GM23248 (cell line): ENCODE measurements at regions not wholly inside any gene's neighbourhood (a gene's known extent, or its start where the extent isn't known, plus 50 kb on each side); places are given as distances from the start of the nearest gene placed in this dataset.
"Not testable (repeated sequence)": the region's sequence is repeated elsewhere in the genome, so short reads cannot be mapped to it uniquely, and the experiment has no call there.

Source experiments
- DNase-seq: peaks from one replicate; pipeline ENCODE4 v3.0.0-alpha.2; 2015
- H2AFZ ChIP-seq: fragments of 200-600 bp; sonication (generic); 2 replicates; pipeline ENCODE4 v1.6.1; 2016; ENCODE audit warnings: antibody characterized with exemption
- H3F3A ChIP-seq: fragments of 200-600 bp; sonication (generic); 2 replicates; pipeline ENCODE4 v1.6.1; 2016; ENCODE audit warnings: mild to moderate bottlenecking, antibody characterized with exemption, mixed run types; ENCODE audit not compliant: insufficient read depth
- H3K27ac ChIP-seq: fragments of 200-600 bp; sonication (generic); 2 replicates; pipeline ENCODE4 v1.5.1; 2016; ENCODE audit warnings: mild to moderate bottlenecking
- H3K27me3 ChIP-seq: fragments of 200-600 bp; sonication (generic); replicated peaks from 2 replicates; pipeline ENCODE4 v1.6.1; 2016; ENCODE audit warnings: mild to moderate bottlenecking; ENCODE audit not compliant: insufficient read depth
- H3K36me3 ChIP-seq: fragments of 200-600 bp; sonication (generic); 2 replicates; pipeline ENCODE4 v1.6.1; 2016; ENCODE audit warnings: low read depth, mild to moderate bottlenecking
- H3K4me1 ChIP-seq: fragments of 200-600 bp; sonication (generic); 2 replicates; pipeline ENCODE4 v1.6.1; 2016; ENCODE audit warnings: mild to moderate bottlenecking; ENCODE audit not compliant: insufficient read depth
- H3K4me2 ChIP-seq: fragments of 200-600 bp; sonication (generic); one replicate; pipeline ENCODE4 v1.6.1; 2016; ENCODE audit warnings: mild to moderate bottlenecking; ENCODE audit not compliant: unreplicated experiment
- H3K4me3 ChIP-seq: fragments of 200-600 bp; sonication (generic); 2 replicates; pipeline ENCODE4 v1.5.1; 2016; ENCODE audit warnings: mild to moderate bottlenecking
- H3K79me2 ChIP-seq: fragments of 200-600 bp; sonication (generic); 2 replicates; pipeline ENCODE4 v1.6.1; 2016; ENCODE audit warnings: mild to moderate bottlenecking; ENCODE audit not compliant: insufficient read depth
- H3K9ac ChIP-seq: fragments of 200-600 bp; sonication (generic); 2 replicates; pipeline ENCODE4 v1.6.1; 2016; ENCODE audit warnings: mild to moderate bottlenecking
- H3K9me2 ChIP-seq: fragments of 200-600 bp; sonication (generic); 2 replicates; pipeline ENCODE4 v1.6.1; 2016; ENCODE audit warnings: mixed run types, mild to moderate bottlenecking, moderate library complexity; ENCODE audit not compliant: insufficient read depth
- H3K9me3 ChIP-seq: fragments of 200-600 bp; sonication (generic); one replicate; pipeline ENCODE4 v1.6.1; 2017; ENCODE audit warnings: low read depth
- H4K20me1 ChIP-seq: fragments of 200-600 bp; sonication (generic); 2 replicates; pipeline ENCODE4 v1.6.0; 2016; ENCODE audit not compliant: insufficient read depth
- EZH2 ChIP-seq: fragments of 200-600 bp; sonication (generic); IDR thresholded peaks from 2 replicates; pipeline ENCODE4 v1.6.1; 2018; ENCODE audit warnings: antibody characterized with exemption, mild to moderate bottlenecking; ENCODE audit not compliant: insufficient read depth, poor library complexity, severe bottlenecking
- EZH2phosphoT487 ChIP-seq: fragments of 200-600 bp; sonication (generic); IDR thresholded peaks from 2 replicates; pipeline ENCODE4 v1.6.1; 2018; ENCODE audit warnings: antibody characterized with exemption, moderate library complexity, mild to moderate bottlenecking, low read depth; ENCODE audit not compliant: insufficient read depth
- WGBS, 2 experiments: methylation state at CpG; one replicate each; pipeline ENCODE4 v1.1.6; 2015 to 2017; ENCODE audit warnings: low lambda C conversion rate in 2 of 2, low coverage in 1 of 2; ENCODE audit errors: missing lambda C conversion rate in 2 of 2; 5-methylcytosine and 5-hydroxymethylcytosine counted together
- in situ Hi-C: fragments of 300-500 bp; cut with MboI; formaldehyde crosslinking; loops from 2 replicates; pipeline ENCODE4 v1.15.0; 2020

DNA sequence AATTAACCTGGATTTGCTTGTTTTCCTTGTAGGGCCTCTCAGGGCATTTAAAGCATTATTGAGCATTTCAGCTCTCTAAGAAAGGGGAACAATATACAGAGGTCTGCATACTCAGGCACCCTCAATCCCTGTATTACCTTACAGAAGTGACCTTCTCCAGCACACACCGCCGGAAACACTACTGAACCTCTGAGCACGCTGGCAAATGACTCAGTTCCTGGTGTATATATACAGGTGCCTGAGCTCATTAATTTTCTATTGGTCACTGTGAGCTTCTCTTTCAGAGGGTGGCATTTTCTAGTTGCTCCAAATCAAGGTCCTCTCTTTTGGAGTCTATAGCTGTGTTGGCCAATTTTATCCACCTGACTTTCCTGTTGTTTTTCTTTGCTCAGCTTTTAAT lies 85.2 kb upstream of the COPS8 start:
- no peaks in the 10 kb centered on the region for H3K79me2 ChIP-seq
- no peaks in the 10 kb centered on the region for H3K9me2 ChIP-seq
- no peaks in the 10 kb centered on the region for H3F3A ChIP-seq
- H3K36me3 ChIP-seq = no peaks in the 10 kb centered on the region
- in situ Hi-C loops = no loop called here
- DNase-seq = no peak
- H2AFZ ChIP-seq = no peak overlapping the region
- H3K27ac ChIP-seq = no peak overlapping the region
- no peak overlapping the region for H3K4me2 ChIP-seq
- 91 to 95% methylated on average over 3 of the region's 3 CpGs for WGBS, 2 experiments
- no peak overlapping the region for H3K9ac ChIP-seq
- H3K27me3 ChIP-seq = peaks cover 5% of the 10 kb centered on the region; the same call in 1 of the 2 replicates
- TF ChIP-seq EZH2 (no peak), EZH2phosphoT487 (no peak)
- H4K20me1 ChIP-seq = no peaks in the 10 kb centered on the region
- peaks cover 16% of the 10 kb centered on the region for H3K4me1 ChIP-seq
- no peak overlapping the region for H3K4me3 ChIP-seq
- no peaks in the 10 kb centered on the region for H3K9me3 ChIP-seq

DNA sequence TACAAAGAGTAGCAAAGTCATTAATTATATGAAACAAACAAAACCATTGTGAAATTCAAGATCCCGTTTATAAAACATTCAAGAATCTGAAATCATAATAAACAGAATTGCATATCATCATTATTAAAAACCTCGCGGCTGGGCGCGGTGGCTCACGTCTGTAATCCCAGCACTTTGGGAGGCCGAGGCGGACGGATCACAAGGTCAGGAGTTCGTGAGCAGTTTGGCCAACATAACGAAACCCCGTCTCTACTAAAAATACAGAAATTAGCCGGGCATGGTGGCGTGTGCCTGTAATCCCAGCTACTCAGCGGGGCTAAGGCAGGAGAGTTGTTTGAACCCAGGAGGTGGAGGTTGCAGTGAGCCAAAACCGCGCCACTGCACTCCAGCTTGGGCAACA lies 80.3 kb upstream of the COPS8 start:
- H4K20me1 ChIP-seq, H3K4me3 ChIP-seq, H3K4me2 ChIP-seq, H3K36me3 ChIP-seq, H3F3A ChIP-seq, H3K27me3 ChIP-seq, in situ Hi-C loops, H3K9ac ChIP-seq, DNase-seq, H3K27ac ChIP-seq, H3K9me2 ChIP-seq, H3K4me1 ChIP-seq, H3K79me2 ChIP-seq, H3K9me3 ChIP-seq, H2AFZ ChIP-seq: not testable (repeated sequence)
- 94% methylated on average over 17 of the region's 17 CpGs for WGBS, 2 experiments

DNA sequence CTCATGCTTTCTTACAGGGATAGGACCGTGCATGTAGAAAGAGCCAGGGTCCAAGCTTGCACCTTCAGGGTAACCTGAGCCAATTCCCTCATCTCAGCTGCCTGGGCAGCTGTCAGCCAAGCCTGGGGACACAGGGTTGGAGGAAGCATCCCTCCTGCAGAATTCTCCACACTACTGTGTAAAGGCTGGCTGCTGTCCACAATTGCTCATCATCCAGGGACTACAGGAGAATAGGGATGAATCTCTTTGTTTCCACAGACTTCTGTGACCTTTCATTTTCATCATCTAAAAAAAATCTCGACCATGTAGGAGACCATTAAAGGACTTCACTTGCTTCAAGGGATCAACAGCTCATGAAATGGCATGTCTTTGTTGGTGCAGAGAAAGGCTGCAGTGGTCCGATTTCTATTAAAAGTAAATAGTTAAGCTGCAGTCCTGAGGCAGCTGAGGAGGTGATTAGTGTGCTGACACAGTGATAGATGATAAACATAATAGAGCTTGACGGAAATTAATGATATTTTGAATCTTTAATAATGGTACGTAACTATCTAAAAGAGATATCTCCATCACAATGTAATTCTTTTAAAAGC lies 74.4 kb upstream of the COPS8 start:
- Histone ChIP-seq H3K9me2 (no peaks in the 10 kb centered on the region), H3F3A (no peaks in the 10 kb centered on the region), H3K4me3 (no peak overlapping the region), H2AFZ (no peak overlapping the region), H3K4me2 (no peak overlapping the region), H3K27me3 (no peaks in the 10 kb centered on the region; the same call in 1 of the 2 replicates), H4K20me1 (no peaks in the 10 kb centered on the region), H3K27ac (no peak overlapping the region), H3K9me3 (no peaks in the 10 kb centered on the region), H3K36me3 (no peaks in the 10 kb centered on the region), H3K4me1 (no peaks in the 10 kb centered on the region), H3K79me2 (no peaks in the 10 kb centered on the region), H3K9ac (no peak overlapping the region)
- 76 to 78% methylated on average over 5 of the region's 5 CpGs for WGBS, 2 experiments
- TF ChIP-seq EZH2 = no peak
- in situ Hi-C loops = no loop called here
- peak; percentile 50 for DNase-seq

DNA sequence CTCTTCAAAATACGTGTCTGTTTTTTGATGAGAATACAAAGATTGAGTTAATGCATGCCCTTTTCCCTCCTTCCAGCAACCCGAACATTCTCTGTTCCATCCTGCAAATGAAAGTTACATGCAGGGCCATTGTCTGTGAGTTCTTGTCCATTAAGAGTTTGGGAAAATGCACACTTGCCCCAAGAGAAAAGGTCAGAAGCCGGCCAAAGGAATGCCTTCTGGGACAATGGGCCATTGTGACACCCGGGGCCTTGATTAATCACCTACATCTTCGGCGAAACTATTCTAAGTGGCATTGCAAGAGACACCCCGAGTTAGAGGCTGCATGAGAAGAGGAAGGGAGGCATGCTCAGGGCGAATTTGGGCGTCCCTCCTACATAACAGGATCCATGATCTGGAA lies 73.7 kb upstream of the COPS8 start:
- 82 to 89% methylated on average over 9 of the region's 9 CpGs for WGBS, 2 experiments
- in situ Hi-C loops = no loop called here
- H3K9me3 ChIP-seq = no peaks in the 10 kb centered on the region
- no peaks in the 10 kb centered on the region for H3K36me3 ChIP-seq
- no peaks in the 10 kb centered on the region for H4K20me1 ChIP-seq
- H3F3A ChIP-seq = no peaks in the 10 kb centered on the region
- H3K9me2 ChIP-seq = no peaks in the 10 kb centered on the region
- H2AFZ ChIP-seq = no peak overlapping the region
- no peak overlapping the region for H3K4me2 ChIP-seq
- no peak overlapping the region for H3K27ac ChIP-seq
- no peaks in the 10 kb centered on the region for H3K79me2 ChIP-seq
- no peak overlapping the region for H3K9ac ChIP-seq
- H3K27me3 ChIP-seq = no peaks in the 10 kb centered on the region; the same call in 1 of the 2 replicates
- TF ChIP-seq EZH2 = no peak
- no peak for TF ChIP-seq EZH2phosphoT487
- DNase-seq = no peak
- no peak overlapping the region for H3K4me3 ChIP-seq
- H3K4me1 ChIP-seq = no peaks in the 10 kb centered on the region

DNA sequence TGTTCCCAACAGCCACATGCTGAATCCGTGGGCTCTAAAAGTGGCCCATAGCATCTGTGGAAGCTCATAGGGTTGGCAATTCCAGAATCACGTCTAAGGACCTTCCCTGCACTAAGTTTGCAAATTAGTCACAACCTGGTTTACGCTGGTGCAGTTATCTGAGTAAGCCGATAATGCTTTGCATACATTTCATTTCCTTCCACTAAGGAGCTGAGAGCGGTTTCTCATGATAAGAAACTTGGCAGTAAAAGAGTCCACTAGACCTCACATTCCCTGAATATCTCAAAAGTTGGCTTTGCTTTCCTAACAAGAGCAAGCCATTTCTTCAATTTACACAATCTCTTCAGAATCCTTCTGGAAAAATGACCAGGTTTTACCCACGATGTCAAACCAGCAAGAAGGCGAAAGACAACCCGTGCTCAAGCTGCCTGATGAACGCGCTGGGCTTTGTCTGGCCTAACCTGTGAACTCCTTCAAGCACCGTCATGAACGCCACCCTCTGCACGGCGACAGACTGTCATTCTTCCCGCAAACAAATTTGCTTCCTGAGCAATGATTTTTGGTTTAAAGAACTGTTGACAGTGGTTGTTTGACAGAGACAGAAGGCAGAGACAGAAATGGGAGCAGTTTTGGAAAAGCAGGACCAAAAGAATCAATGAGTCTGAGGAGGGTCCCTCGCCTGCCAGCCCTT lies 73.0 kb upstream of the COPS8 start:
- Histone ChIP-seq H4K20me1 (no peaks in the 10 kb centered on the region), H3K27ac (no peak overlapping the region), H3K36me3 (no peaks in the 10 kb centered on the region), H3K4me3 (no peak overlapping the region), H3K4me1 (no peaks in the 10 kb centered on the region), H3K9me2 (no peaks in the 10 kb centered on the region), H2AFZ (no peak overlapping the region), H3F3A (no peaks in the 10 kb centered on the region), H3K27me3 (no peaks in the 10 kb centered on the region; the same call in 1 of the 2 replicates), H3K79me2 (no peaks in the 10 kb centered on the region), H3K4me2 (no peak overlapping the region), H3K9ac (no peak overlapping the region), H3K9me3 (no peaks in the 10 kb centered on the region)
- no peak for DNase-seq
- in situ Hi-C loops = no loop called here
- TF ChIP-seq EZH2 (no peak), EZH2phosphoT487 (no peak)
- WGBS, 2 experiments = 73 to 74% methylated on average over 16 of the region's 16 CpGs
